Astrocyte (in vitro differentiated cells and primary cell): ENCODE measurements at regions not wholly inside any gene's neighbourhood (a gene's known extent, or its start where the extent isn't known, plus 50 kb on each side); places are given as distances from the start of the nearest gene placed in this dataset.

Source experiments
- DNase-seq: peaks from one replicate; pipeline ENCODE4 v3.0.0-alpha.2; 2010; ENCODE audit warnings: low read depth
- FAIRE-seq: peaks from 2 replicates; lab custom pipeline; 2011; peaks lifted over from hg19 to GRCh38; lab: Jason Lieb, UNC
- H2AFZ ChIP-seq: 2 replicates; pipeline ENCODE4 v1.6.0; 2012; ENCODE audit warnings: low read depth, low read length, inconsistent platforms
- H3K27ac ChIP-seq: 2 replicates; pipeline ENCODE4 v1.5.1; 2011; ENCODE audit warnings: low read depth, low read length, inconsistent platforms
- H3K27me3 ChIP-seq: 2 replicates; pipeline ENCODE4 v1.6.0; 2011; ENCODE audit warnings: low read length, inconsistent platforms; ENCODE audit not compliant: insufficient read depth
- H3K36me3 ChIP-seq: 2 replicates; pipeline ENCODE4 v1.5.1; 2011; ENCODE audit warnings: low read length, inconsistent platforms; ENCODE audit not compliant: insufficient read depth
- H3K4me1 ChIP-seq: 2 replicates; pipeline ENCODE4 v1.5.1; 2011; ENCODE audit warnings: low read length, inconsistent platforms; ENCODE audit not compliant: insufficient read depth
- H3K4me2 ChIP-seq: 2 replicates; pipeline ENCODE4 v1.6.0; 2012; ENCODE audit warnings: low read length, inconsistent platforms
- H3K4me3 ChIP-seq: 2 replicates; pipeline ENCODE4 v1.5.1; 2011; ENCODE audit warnings: low read depth, mild to moderate bottlenecking, low read length, inconsistent platforms; ENCODE audit not compliant: insufficient read depth
- H3K79me2 ChIP-seq: 2 replicates; pipeline ENCODE4 v1.6.0; 2012; ENCODE audit warnings: mild to moderate bottlenecking, low read length, inconsistent platforms; ENCODE audit not compliant: insufficient read depth
- H3K9ac ChIP-seq: 2 replicates; pipeline ENCODE4 v1.6.0; 2012; ENCODE audit warnings: mild to moderate bottlenecking, low read length, inconsistent platforms
- H3K9me3 ChIP-seq: 2 replicates; pipeline ENCODE4 v1.5.1; 2012; ENCODE audit warnings: low read depth, mild to moderate bottlenecking, low read length, inconsistent platforms; ENCODE audit not compliant: insufficient read depth
- H4K20me1 ChIP-seq: 2 replicates; pipeline ENCODE4 v1.6.0; 2012; ENCODE audit warnings: low read length, inconsistent platforms; ENCODE audit not compliant: insufficient read depth
- H3K27ac Mint-ChIP-seq: one replicate; pipeline ENCODE4 v1.8.0; 2021; ENCODE audit warnings: mild to moderate bottlenecking, mixed read lengths; ENCODE audit not compliant: unreplicated experiment
- H3K27me3 Mint-ChIP-seq: one replicate; pipeline ENCODE4 v1.8.0; 2021; ENCODE audit warnings: low read depth, mixed read lengths; ENCODE audit not compliant: unreplicated experiment
- H3K36me3 Mint-ChIP-seq: one replicate; pipeline ENCODE4 v1.8.0; 2021; ENCODE audit warnings: low read depth, mixed read lengths; ENCODE audit not compliant: unreplicated experiment
- H3K4me1 Mint-ChIP-seq: one replicate; pipeline ENCODE4 v1.8.0; 2021; ENCODE audit warnings: low read depth, mixed read lengths; ENCODE audit not compliant: unreplicated experiment
- H3K4me3 Mint-ChIP-seq: one replicate; pipeline ENCODE4 v1.8.0; 2021; ENCODE audit warnings: mild to moderate bottlenecking, moderate library complexity, mixed read lengths; ENCODE audit not compliant: unreplicated experiment
- H3K9me3 Mint-ChIP-seq: one replicate; pipeline ENCODE4 v1.8.0; 2021; ENCODE audit warnings: mild to moderate bottlenecking, mixed read lengths; ENCODE audit not compliant: unreplicated experiment
- CTCF ChIP-seq: IDR thresholded peaks from 2 replicates; pipeline ENCODE4 v1.5.1; 2011; ENCODE audit warnings: low read depth, mild to moderate bottlenecking, inconsistent platforms, low read length, moderate library complexity; ENCODE audit not compliant: insufficient read depth
- EZH2 ChIP-seq: IDR thresholded peaks from 2 replicates; pipeline ENCODE4 v1.6.1; 2012; ENCODE audit warnings: mild to moderate bottlenecking, low read length, inconsistent platforms; ENCODE audit not compliant: insufficient read depth

GRCh38 chr11:69576069-69576782 lies 64.7 kb upstream of the CCND1 start:
- Histone ChIP-seq H3K9me3 (no peaks in the 10 kb centered on the region), H3K36me3 (no peaks in the 10 kb centered on the region), H3K9ac (no peak overlapping the region), H3K79me2 (no peaks in the 10 kb centered on the region), H3K27ac (no peak overlapping the region), H3K4me3 (no peak overlapping the region), H4K20me1 (no peaks in the 10 kb centered on the region), H3K4me1 (no peaks in the 10 kb centered on the region), H3K27me3 (no peaks in the 10 kb centered on the region), H2AFZ (no peak overlapping the region), H3K4me2 (no peak overlapping the region)
- H3K27me3 Mint-ChIP-seq = peaks cover 73% of the 10 kb centered on the region
- no peak overlapping the region for H3K27ac Mint-ChIP-seq
- no peaks in the 10 kb centered on the region for H3K4me1 Mint-ChIP-seq
- H3K9me3 Mint-ChIP-seq = peaks cover 11% of the 10 kb centered on the region
- DNase-seq (no peak), FAIRE-seq (no peak)
- TF ChIP-seq EZH2 (no peak), CTCF (no peak)
- H3K36me3 Mint-ChIP-seq = no peaks in the 10 kb centered on the region
- no peak overlapping the region for H3K4me3 Mint-ChIP-seq

GRCh38 chr11:69578167-69578566 lies 62.8 kb upstream of the CCND1 start:
- no peaks in the 10 kb centered on the region for H3K36me3 ChIP-seq
- DNase-seq (no peak), FAIRE-seq (no peak)
- peaks cover 60% of the 10 kb centered on the region for H3K27me3 Mint-ChIP-seq
- H4K20me1 ChIP-seq = no peaks in the 10 kb centered on the region
- no peak overlapping the region for H3K4me2 ChIP-seq
- peaks cover 3% of the 10 kb centered on the region for H3K9me3 Mint-ChIP-seq
- no peak overlapping the region for H3K4me3 ChIP-seq
- H3K9ac ChIP-seq = no peak overlapping the region
- no peak overlapping the region for H2AFZ ChIP-seq
- no peak overlapping the region for H3K27ac Mint-ChIP-seq
- H3K79me2 ChIP-seq = no peaks in the 10 kb centered on the region
- no peaks in the 10 kb centered on the region for H3K4me1 Mint-ChIP-seq
- no peaks in the 10 kb centered on the region for H3K9me3 ChIP-seq
- no peak for TF ChIP-seq EZH2
- no peak for TF ChIP-seq CTCF
- no peaks in the 10 kb centered on the region for H3K4me1 ChIP-seq
- no peaks in the 10 kb centered on the region for H3K27me3 ChIP-seq
- H3K36me3 Mint-ChIP-seq = no peaks in the 10 kb centered on the region
- H3K4me3 Mint-ChIP-seq = no peak overlapping the region
- no peak overlapping the region for H3K27ac ChIP-seq

GRCh38 chr11:69580529-69580928 lies 60.4 kb upstream of the CCND1 start:
- no peaks in the 10 kb centered on the region for H3K9me3 ChIP-seq
- FAIRE-seq (no peak), DNase-seq (no peak)
- Mint-ChIP-seq H3K27ac (no peak overlapping the region), H3K9me3 (no peaks in the 10 kb centered on the region), H3K4me3 (no peak overlapping the region), H3K27me3 (peaks cover 44% of the 10 kb centered on the region), H3K36me3 (no peaks in the 10 kb centered on the region), H3K4me1 (no peaks in the 10 kb centered on the region)
- H2AFZ ChIP-seq = no peak overlapping the region
- no peak overlapping the region for H3K4me2 ChIP-seq
- H4K20me1 ChIP-seq = no peaks in the 10 kb centered on the region
- no peak for TF ChIP-seq CTCF
- TF ChIP-seq EZH2 = no peak
- no peak overlapping the region for H3K27ac ChIP-seq
- H3K4me1 ChIP-seq = no peaks in the 10 kb centered on the region
- H3K36me3 ChIP-seq = no peaks in the 10 kb centered on the region
- H3K79me2 ChIP-seq = no peaks in the 10 kb centered on the region
- H3K4me3 ChIP-seq = no peak overlapping the region
- no peak overlapping the region for H3K9ac ChIP-seq
- no peaks in the 10 kb centered on the region for H3K27me3 ChIP-seq
